ENCODE measurements at regions not wholly inside any gene's neighbourhood (a gene's known extent, or its start where the extent isn't known, plus 50 kb on each side); places are given as distances from the start of the nearest gene placed in this dataset.

GRCh38 chr11:123307276-123307675, 112.2 kb upstream of the CLMP start:
- no peak for TF ChIP-seq CTCF (IDR thresholded peaks at IDR 0.05 in 4 of 5, conservative IDR thresholded peaks at IDR 0.05 in 1 of 5)
- TF ChIP-seq POLR2A (IDR thresholded peaks at IDR 0.05), result no peak
